ENCODE measurements at regions not wholly inside any gene's neighbourhood (a gene's known extent, or its start where the extent isn't known, plus 50 kb on each side); places are given as distances from the start of the nearest gene placed in this dataset.
"Not testable (repeated sequence)": the region's sequence is repeated elsewhere in the genome, so short reads cannot be mapped to it uniquely, and the experiment has no call there.

DNA sequence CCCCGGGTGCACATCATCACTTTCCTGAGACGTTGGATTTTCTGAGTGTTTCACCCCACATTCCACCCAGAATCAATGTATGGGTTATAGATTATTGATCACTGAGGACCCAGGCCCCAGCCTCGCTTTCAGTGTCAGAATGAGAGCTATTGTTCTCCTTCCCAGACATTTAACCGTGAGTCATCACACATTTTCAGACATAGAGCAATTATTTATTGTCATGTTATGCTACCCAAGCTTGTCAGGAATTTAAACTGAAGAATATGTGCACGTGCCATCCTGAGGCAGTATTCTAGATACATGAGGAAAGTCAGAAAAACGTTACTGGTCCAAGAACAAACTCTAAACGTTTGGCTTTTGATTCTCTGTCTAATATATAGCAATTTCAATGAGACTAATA is 276.6 kb upstream of the ZNF507 start:
- no peak for TF ChIP-seq CTCF (IDR thresholded peaks at IDR 0.05; ENCODE audit: insufficient read depth, low read depth, low read length)
- no peak for DNase-seq (ENCODE audit: low read depth)
- no peak overlapping the region for H3K4me3 ChIP-seq (ENCODE audit: low read depth, low read length)

DNA sequence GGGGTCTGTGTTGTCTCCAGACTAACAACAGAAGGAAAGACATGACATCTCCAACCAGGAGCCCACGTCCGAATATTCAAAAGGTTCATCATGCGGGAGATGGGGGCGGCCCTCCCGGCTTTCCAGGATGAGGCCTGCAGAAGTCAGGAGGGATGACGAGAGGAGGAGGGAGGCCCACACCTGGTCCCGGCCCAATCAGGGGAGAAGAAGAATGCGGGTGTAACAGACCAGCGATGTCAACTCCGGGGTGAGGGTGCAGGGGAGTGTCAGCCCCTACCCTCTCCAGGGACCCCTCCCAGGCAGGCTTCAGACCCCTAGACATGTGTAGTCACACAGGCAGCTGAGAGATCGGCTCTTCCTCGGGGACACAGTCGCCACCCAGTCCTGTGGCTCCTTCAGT is 275.3 kb upstream of the ZNF507 start:
- TF ChIP-seq CTCF (IDR thresholded peaks at IDR 0.05; ENCODE audit: insufficient read depth, low read depth, low read length): no peak
- no peak for DNase-seq (ENCODE audit: low read depth)
- H3K4me3 ChIP-seq (ENCODE audit: low read depth, low read length): no peak overlapping the region

DNA sequence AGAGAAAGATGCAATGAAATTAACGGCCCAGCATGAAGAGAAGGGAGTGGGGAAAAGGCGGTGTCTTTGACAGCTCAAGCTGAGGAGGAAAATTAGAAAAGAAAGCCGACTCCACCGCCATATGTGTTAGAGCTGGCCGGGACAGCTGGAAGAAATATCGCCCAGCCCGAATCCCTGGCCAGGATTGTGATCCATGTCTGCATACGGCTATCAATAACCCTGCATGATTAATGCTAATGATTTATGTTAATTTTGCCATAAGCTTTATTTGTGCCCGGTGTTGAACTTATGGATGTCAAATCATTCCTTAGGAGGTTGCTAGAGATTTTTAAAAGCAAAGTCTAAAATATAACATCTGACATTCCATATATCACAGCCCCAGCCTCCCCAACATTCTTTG is 263.4 kb upstream of the ZNF507 start:
- no peak for TF ChIP-seq CTCF (IDR thresholded peaks at IDR 0.05; ENCODE audit: insufficient read depth, low read depth, low read length)
- no peak for DNase-seq (ENCODE audit: low read depth)
- H3K4me3 ChIP-seq (ENCODE audit: low read depth, low read length): no peak overlapping the region

DNA sequence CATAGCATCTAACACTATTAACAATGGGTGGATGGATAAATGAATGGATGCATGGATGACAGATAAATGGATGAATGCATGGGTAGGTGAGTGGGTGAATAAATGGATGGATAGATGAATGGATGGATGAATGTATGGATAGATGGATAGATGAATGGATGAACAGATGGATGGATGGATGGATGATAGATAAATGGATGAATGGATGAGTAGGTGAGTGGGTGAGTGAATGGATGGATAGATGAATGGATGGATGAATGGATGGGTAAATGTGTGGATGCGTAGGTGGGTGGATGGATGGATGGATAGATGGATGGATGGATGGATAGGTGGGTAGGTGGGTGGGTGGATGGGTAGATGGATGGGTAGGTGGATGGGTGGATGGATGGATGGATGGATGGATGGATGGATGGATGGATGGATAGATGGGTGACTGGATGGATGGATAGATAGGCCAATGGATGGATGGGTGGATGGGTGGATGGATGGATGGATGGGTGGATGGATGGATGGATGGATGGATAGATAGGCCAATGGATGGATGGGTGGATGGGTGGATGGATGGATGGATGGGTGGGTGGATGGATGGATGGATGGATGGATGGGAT is 260.6 kb upstream of the ZNF507 start:
- not testable (repeated sequence) for H3K4me3 ChIP-seq (ENCODE audit: low read depth, low read length); DNase-seq (ENCODE audit: low read depth)

DNA sequence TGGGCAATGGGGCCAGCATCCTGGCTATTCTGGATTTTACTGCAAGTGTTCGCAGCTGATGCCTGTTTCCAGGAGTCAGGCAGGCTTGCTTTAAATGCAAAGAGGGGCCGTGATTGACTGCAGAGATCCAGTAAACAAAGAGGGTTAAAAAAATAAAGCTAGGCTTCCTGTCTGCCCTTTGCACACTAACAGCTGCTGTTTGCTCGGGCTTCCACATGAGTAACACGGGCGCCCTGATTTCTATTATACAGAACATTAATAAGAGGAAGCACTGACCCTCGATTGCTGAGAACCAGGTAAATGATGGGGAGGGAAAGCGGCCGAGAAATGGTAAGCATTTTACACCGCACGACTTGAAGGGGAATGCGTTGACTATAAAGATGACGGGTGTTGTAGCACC is 254.2 kb upstream of the ZNF507 start:
- TF ChIP-seq CTCF (IDR thresholded peaks at IDR 0.05; ENCODE audit: insufficient read depth, low read depth, low read length): no peak

GRCh38 chr19:32097011-32097410 is 248.4 kb upstream of the ZNF507 start:
- no peak for DNase-seq (ENCODE audit: low read depth)
- no peak for TF ChIP-seq CTCF (IDR thresholded peaks at IDR 0.05; ENCODE audit: insufficient read depth, low read depth, low read length)
- no peak overlapping the region for H3K4me3 ChIP-seq (ENCODE audit: low read depth, low read length)

More for the DNA sequence above, 254.2 kb upstream of the ZNF507 start:
- no peak for DNase-seq (ENCODE audit: low read depth)
- H3K4me3 ChIP-seq (ENCODE audit: low read depth, low read length): no peak overlapping the region

- TF ChIP-seq CTCF (IDR thresholded peaks at IDR 0.05; ENCODE audit: insufficient read depth, low read depth, low read length): no peak
- no peak for DNase-seq (ENCODE audit: low read depth)
- H3K4me3 ChIP-seq (ENCODE audit: low read depth, low read length): no peak overlapping the region
These were observed 247.8 kb upstream of the ZNF507 start for GRCh38 chr19:32097620-32098019.
